Stimulated activated CD4-positive, alpha-beta T cell treated with anti-CD3 and anti-CD28 coated beads, Interleukin-15, amount 100 ng/mL, for 1 hour (primary cell): ENCODE measurements at regions not wholly inside any gene's neighbourhood (a gene's known extent, or its start where the extent isn't known, plus 50 kb on each side); places are given as distances from the start of the nearest gene placed in this dataset.
"Not testable (repeated sequence)": the region's sequence is repeated elsewhere in the genome, so short reads cannot be mapped to it uniquely, and the experiment has no call there.

Experiments
- DNase-seq, 2 donors: peaks; one replicate each; pipeline ENCODE4 v3.0.0-alpha.2; 2020; ENCODE audit warnings: low read depth in 1 of 2, low spot score in 1 of 2

- DNase-seq, result no peak
Observed at GRCh38 chr6:144429753-144430152, 144.6 kb downstream of the UTRN start.

DNA sequence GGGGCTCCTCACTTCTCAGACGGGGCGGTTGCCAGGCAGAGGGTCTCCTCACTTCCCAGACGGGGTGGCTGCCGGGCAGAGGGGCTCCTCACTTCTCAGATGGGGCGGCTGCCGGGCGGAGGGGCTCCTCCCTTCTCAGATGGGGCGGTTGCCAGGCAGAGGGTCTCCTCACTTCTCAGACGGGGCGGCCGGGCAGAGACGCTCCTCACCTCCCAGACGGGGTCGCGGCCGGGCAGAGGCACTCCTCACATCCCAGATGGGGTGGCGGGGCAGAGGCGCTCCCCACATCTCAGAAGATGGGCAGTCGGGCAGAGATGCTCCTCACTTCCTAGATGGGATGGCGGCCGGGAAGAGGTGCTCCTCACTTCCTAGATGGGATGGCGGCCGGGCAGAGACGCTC lies 148.3 kb downstream of the UTRN start:
- DNase-seq, result not testable (repeated sequence)

GRCh38 chr6:144434308-144434990 lies 149.3 kb downstream of the UTRN start:
- no peak for DNase-seq

GRCh38 chr6:144435602-144436426 lies 150.7 kb downstream of the UTRN start:
- no peak for DNase-seq

- no peak for DNase-seq
Observed at GRCh38 chr6:144437105-144437504, 152.0 kb downstream of the UTRN start.

GRCh38 chr6:144438103-144438502 lies 153.0 kb downstream of the UTRN start:
- no peak for DNase-seq

GRCh38 chr6:144439016-144439415 lies 153.9 kb downstream of the UTRN start:
- no peak for DNase-seq

- not testable (repeated sequence) for DNase-seq
Observed at GRCh38 chr6:144441801-144442200, 156.7 kb downstream of the UTRN start.

GRCh38 chr6:144443157-144443556 lies 158.0 kb downstream of the UTRN start:
- no peak for DNase-seq

DNA sequence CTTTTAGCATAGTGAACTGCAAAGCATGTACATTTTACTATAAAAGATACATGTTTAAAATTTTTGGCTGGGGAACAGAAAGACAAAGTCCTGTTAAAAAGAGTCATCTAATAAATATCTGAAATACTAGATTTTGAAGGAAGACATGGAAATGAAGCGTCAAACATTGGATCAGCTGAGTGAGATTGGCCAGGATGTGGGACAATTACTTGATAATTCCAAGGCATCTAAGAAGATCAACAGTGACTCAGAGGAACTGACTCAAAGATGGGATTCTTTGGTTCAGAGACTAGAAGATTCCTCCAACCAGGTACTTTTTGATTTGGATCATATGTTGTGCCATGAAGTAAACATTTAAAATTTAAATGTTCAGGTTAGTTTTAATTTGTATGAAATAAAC lies 162.3 kb downstream of the UTRN start:
- DNase-seq, result no peak

DNA sequence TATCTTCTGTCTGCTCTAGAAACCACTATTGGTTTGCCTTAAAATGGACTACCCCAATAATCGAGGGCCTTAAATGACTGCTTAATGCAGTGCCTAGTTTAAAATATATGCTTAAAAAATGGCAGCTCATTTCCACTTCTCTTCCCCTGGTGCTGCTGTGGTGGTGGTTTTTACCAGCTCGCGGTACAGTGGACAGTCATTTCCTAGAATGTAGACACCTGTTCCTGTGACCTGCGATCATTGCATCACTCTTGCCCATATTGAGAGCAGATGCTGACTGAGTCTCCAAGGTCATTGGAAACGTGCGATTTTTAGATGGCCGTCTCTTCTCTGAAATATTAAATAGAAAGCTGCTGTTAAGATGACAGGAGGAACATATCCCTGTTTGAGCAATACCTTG lies 164.1 kb downstream of the UTRN start:
- DNase-seq, result no peak

DNA sequence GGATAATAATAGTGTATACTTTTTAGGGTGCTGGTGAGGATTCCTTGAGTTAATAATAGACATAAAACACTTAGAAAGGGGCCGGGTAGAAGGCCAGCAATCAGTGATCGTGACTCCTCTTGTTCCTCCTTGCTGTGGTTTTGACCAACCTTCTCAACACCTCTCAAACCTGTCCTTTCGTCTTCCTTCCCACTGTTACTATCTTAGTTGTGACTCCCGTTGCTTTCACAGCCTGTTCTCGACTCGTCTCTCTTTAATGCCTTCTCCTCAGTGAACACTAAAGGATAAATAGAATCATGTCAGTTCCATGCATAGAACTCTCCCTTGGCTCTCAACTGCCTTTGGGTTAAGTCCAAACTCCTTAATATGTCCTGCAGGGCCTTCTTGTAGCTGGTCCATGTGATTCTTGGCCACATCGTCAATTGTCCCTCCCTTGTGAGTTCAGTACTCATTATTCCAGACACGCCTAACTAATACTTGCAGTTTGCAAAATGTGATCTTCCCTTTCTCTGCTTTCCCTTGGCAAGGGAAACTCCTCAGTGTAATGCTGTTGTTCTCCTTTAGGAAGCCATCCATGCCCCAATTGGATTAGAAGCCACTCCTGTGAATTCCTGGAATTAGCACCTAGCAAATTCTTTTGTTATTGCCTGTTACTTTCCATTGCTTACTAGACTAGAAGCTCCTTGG lies 164.9 kb downstream of the UTRN start:
- no peak for DNase-seq

- DNase-seq, result no peak
Observed at GRCh38 chr6:144460327-144461095, 175.4 kb downstream of the UTRN start.

DNA sequence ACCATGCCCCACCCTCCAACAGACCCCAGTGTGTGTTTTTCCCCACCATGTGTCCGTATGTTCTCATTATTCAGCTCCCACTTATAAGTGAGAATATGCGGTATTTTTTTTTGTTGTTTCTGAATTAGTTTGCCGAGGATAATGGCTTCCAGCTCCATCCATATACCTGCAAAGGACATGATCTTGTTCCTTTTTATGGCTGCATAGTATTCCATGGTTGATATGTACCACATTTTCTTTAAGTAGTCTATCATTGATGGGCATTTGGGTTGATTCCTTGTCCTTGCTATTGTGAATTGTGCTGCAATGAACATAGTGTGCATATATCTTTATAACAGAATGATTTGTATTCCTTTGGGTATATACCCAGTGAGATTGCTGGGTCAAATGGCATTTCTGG lies 176.9 kb downstream of the UTRN start:
- DNase-seq, result no peak

- DNase-seq, result no peak
Observed at GRCh38 chr6:144466716-144467115, 181.6 kb downstream of the UTRN start.

- no peak for DNase-seq
Observed at GRCh38 chr6:144467172-144467762, 182.1 kb downstream of the UTRN start.

DNA sequence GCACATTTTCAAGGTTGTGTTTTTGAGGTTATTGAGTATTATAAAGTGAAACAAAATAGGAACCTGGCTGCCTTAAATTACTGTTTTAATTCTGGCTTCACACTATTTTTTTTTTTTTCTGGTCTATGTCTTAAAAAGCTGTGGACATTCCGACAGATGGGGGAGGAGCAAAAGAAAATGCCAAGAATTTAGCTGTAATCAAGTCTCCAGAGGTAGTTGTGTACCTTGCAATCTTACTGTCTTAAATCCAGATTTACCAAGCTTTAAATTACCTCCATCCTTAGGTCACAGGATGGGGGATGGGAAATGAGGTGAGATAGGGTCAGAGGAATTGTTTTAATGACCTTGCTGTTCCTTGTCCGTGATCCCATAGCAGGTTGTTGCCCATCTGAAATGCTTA lies 182.8 kb downstream of the UTRN start:
- DNase-seq, result no peak

DNA sequence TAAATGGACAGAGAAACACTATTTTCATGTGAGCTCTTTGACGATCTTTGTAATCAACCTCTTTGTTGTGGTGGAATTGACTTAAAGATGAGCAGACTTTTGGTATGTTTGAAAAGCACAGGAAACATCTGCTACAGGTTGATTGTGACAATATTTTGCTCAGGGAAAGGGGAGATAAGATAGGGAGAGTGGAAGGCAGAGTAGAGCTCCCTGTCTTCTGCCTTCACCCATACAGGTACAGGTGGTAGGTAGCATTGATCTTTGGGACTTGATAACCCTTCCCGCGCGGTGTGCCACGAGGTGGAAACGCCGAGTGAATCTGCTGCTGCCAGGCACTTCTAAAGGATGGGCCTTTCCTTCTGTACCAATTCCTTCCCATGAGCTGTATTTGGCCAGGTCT lies 183.6 kb downstream of the UTRN start:
- DNase-seq, result peak in 1 of 2 donors; percentile 8

DNA sequence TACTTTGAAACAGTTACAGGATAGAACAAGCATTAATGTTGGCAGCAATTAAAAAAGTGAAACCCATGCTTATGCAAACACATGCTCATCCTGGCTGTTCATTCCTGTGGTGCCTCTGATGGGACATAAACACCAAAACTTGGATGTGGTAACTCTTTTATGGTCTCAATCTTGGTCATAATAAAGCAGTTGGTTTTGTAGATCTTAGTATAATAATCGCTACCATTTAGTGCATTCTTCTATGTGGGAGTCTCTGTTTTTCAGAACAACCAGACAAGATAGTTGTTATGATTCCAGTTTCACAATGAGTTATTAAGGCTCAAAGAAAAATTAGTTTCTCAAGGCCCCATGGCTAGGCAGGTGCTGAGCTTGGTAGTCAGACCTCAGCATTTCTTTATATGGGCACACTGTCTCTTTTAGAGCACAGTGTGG lies 184.0 kb downstream of the UTRN start:
- DNase-seq, result no peak

DNA sequence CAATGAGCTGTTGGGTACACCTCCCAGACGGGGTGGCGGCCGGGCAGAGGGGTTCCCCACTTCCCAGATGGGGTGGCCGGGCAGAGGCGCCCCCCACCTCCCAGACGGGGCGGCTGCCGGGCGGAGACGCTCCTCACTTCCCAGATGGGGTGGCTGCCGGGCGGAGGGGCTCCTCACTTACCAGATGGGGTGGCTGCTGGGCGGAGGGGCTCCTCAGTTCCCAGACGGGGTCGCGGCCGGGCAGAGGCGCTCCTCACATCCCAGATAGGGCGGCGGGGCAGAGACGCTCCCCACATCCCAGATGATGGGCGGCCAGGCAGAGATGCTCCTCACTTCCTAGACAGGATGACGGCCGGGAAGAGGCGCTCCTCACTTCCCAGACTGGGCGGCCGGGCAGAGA lies 185.1 kb downstream of the UTRN start:
- not testable (repeated sequence) for DNase-seq

DNA sequence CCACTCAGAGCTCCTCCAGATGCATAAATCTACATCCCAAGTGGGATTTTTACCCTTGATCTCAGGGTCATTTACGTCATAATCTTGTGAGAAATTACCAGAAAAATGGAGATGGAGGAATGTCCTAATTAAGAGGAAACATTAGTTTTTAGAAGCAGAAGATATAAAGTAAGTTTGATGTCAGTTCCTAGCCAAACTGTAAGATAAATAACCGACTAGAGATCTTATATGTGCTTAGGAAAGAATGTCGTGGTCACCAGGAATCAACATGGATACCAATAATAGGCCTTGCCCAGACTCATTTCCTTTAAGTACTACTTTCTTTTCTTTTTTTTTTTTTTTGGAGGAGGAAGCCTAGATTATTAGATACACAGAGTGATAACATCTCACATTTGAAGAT lies 186.9 kb downstream of the UTRN start:
- no peak for DNase-seq
